ENCODE measurements at regions not wholly inside any gene's neighbourhood (a gene's known extent, or its start where the extent isn't known, plus 50 kb on each side); places are given as distances from the start of the nearest gene placed in this dataset.

GRCh38 chr2:104290566-104290891 is 563.4 kb upstream of the POU3F3 start:
- intact Hi-C loops (cut with DNase I), result no loop called here
- ATAC-seq (no peak), DNase-seq (no peak)
- Histone ChIP-seq H3K4me1 (no peaks in the 10 kb centered on the region), H3K27me3 (peaks cover 0 to 3% (median 0%) of the 10 kb centered on the region in 7 donors), H3K9me3 (no peaks in the 10 kb centered on the region), H3K4me3 (no peak overlapping the region), H3K27ac (no peak overlapping the region), H3K36me3 (no peaks in the 10 kb centered on the region)
- TF ChIP-seq, protein P1, sequence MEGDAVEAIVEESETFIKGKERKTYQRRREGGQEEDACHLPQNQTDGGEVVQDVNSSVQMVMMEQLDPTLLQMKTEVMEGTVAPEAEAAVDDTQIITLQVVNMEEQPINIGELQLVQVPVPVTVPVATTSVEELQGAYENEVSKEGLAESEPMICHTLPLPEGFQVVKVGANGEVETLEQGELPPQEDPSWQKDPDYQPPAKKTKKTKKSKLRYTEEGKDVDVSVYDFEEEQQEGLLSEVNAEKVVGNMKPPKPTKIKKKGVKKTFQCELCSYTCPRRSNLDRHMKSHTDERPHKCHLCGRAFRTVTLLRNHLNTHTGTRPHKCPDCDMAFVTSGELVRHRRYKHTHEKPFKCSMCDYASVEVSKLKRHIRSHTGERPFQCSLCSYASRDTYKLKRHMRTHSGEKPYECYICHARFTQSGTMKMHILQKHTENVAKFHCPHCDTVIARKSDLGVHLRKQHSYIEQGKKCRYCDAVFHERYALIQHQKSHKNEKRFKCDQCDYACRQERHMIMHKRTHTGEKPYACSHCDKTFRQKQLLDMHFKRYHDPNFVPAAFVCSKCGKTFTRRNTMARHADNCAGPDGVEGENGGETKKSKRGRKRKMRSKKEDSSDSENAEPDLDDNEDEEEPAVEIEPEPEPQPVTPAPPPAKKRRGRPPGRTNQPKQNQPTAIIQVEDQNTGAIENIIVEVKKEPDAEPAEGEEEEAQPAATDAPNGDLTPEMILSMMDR (IDR thresholded peaks at IDR 0.05), result no peak
- 85 to 87% methylated on average over 3 of the region's 3 CpGs for WGBS, 2 donors

DNA sequence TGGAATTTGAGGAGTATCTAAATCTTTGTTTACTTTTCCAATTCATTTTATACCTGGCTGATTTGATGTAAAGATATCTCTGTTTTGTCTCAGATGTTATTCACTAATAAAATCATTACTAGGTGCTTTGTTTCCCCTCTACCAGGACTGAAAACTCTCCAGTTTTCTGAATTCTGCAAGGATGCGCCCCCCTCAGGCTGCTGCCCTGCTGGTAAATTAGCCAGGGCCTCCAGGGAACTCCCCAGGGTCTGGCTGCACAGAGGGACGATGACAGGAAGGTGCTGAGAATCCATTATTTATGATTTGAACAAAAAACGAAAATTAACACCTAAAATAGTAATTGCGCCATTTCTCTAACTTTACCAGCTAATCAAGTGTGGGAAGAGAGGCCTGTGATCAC is 541.2 kb upstream of the POU3F3 start:
- no peaks in the 10 kb centered on the region for H3K36me3 ChIP-seq
- 43% methylated on average over 4 of the region's 4 CpGs for WGBS, 2 donors
- peaks cover 0 to 15% (median 0%) of the 10 kb centered on the region in 11 donors for H3K9me3 ChIP-seq
- H3K4me3 ChIP-seq, result no peak overlapping the region
- H3K27me3 ChIP-seq, result peaks cover 0 to 19% (median 0%) of the 10 kb centered on the region in 7 donors
- TF ChIP-seq, protein P1 (IDR thresholded peaks at IDR 0.05), result no peak
- no peak for DNase-seq
- H3K4me1 ChIP-seq, result no peaks in the 10 kb centered on the region
- intact Hi-C loops (cut with DNase I), result no loop called here
- no peak overlapping the region for H3K27ac ChIP-seq
- ATAC-seq, result no peak

GRCh38 chr2:104318001-104318665 is 535.8 kb upstream of the POU3F3 start:
- Histone ChIP-seq H3K4me1 (no peaks in the 10 kb centered on the region), H3K27ac (no peak overlapping the region), H3K4me3 (no peak overlapping the region), H3K27me3 (peaks cover 0 to 29% (median 9%) of the 10 kb centered on the region in 7 donors), H3K36me3 (no peaks in the 10 kb centered on the region), H3K9me3 (no peaks in the 10 kb centered on the region)
- WGBS, 2 donors, result 77 to 79% methylated on average over 6 of the region's 6 CpGs
- TF ChIP-seq, protein P1 (IDR thresholded peaks at IDR 0.05), result no peak
- intact Hi-C loops (cut with DNase I), result no loop called here
- no peak for DNase-seq
- no peak for ATAC-seq

- Histone ChIP-seq H3K27me3 (peaks cover 0 to 42% (median 11%) of the 10 kb centered on the region in 7 donors), H3K36me3 (no peaks in the 10 kb centered on the region), H3K4me1 (no peaks in the 10 kb centered on the region), H3K9me3 (no peaks in the 10 kb centered on the region), H3K4me3 (no peak overlapping the region), H3K27ac (no peak overlapping the region)
- DNase-seq, result no peak
- WGBS, 2 donors, result 57% methylated on average over 9 of the region's 9 CpGs
- intact Hi-C loops (cut with DNase I), result no loop called here
- TF ChIP-seq, protein P1 (IDR thresholded peaks at IDR 0.05), result no peak
- ATAC-seq, result no peak
These were observed 532.7 kb upstream of the POU3F3 start for GRCh38 chr2:104321116-104321795.

All from heart right ventricle (tissue), 16 donors.